HAP-1 (cell line): ENCODE measurements at regions not wholly inside any gene's neighbourhood (a gene's known extent, or its start where the extent isn't known, plus 50 kb on each side); places are given as distances from the start of the nearest gene placed in this dataset.

ENCODE experiments used
- DNase-seq, 2 experiments: peaks; one replicate each; pipeline ENCODE4 v3.0.0-alpha.2; 2016 to 2020; ENCODE audit warnings: low spot score in 2 of 2
- H3K27me3 ChIP-seq: fragments of 250-450 bp; sonication (Bioruptor Pico); 2 replicates; pipeline ENCODE4 v1.5.1; 2020; ENCODE audit warnings: low read depth, mild to moderate bottlenecking, moderate library complexity
- H3K36me3 ChIP-seq: fragments of 250-450 bp; sonication (Bioruptor Pico); replicated peaks from 2 replicates; pipeline ENCODE4 v1.5.1; 2020; ENCODE audit warnings: mild to moderate bottlenecking
- H3K4me1 ChIP-seq: fragments of 250-450 bp; sonication (Bioruptor Pico); 2 replicates; pipeline ENCODE4 v1.5.1; 2020; ENCODE audit warnings: mild to moderate bottlenecking
- H3K4me3 ChIP-seq: fragments of 250-450 bp; sonication (Bioruptor Pico); 2 replicates; pipeline ENCODE4 v1.5.1; 2020; ENCODE audit warnings: mild to moderate bottlenecking, moderate library complexity
- H3K9me3 ChIP-seq: fragments of 250-450 bp; sonication (Bioruptor Pico); 2 replicates; pipeline ENCODE4 v1.5.1; 2020; ENCODE audit warnings: mild to moderate bottlenecking, moderate library complexity
- in situ Hi-C: fragments of 300-500 bp; cut with MboI; formaldehyde crosslinking; loops from 3 replicates; pipeline ENCODE4 v1.14.3; 2020; ENCODE audit warnings: low sequenced_read_pairs, inconsistent platforms, mixed read lengths

DNA sequence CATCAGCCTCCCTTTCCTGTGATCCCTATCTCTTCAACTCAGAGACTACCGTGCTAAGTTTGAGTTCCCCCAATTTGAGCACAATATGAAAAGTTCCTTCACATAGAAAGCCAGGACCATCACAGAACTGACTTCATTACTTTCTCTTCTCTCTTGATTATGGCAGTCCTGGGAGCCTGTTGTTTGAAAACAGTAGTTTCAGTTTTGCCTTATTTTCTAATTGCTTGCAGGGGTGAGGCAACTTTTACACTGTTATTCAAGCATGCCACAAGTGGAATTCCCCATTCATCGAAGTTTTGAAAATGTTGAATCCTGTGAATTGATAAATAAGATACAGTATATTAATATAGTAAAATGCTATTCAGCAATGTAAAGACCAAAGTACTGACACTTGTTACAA is 569.7 kb upstream of the MARCKS start:
- in situ Hi-C loops: no loop called here
- Histone ChIP-seq H3K27me3 (no peaks in the 10 kb centered on the region; the same call in 1 of the 2 replicates), H3K36me3 (no peaks in the 10 kb centered on the region), H3K4me1 (no peaks in the 10 kb centered on the region), H3K4me3 (no peak overlapping the region), H3K9me3 (no peaks in the 10 kb centered on the region)
- no peak for DNase-seq

GRCh38 chr6:113288409-113288808 is 568.7 kb upstream of the MARCKS start:
- H3K27me3 ChIP-seq: no peaks in the 10 kb centered on the region
- no peaks in the 10 kb centered on the region for H3K9me3 ChIP-seq
- no peaks in the 10 kb centered on the region for H3K36me3 ChIP-seq
- DNase-seq: no peak
- in situ Hi-C loops: no loop called here
- no peaks in the 10 kb centered on the region for H3K4me1 ChIP-seq
- no peak overlapping the region for H3K4me3 ChIP-seq

DNA sequence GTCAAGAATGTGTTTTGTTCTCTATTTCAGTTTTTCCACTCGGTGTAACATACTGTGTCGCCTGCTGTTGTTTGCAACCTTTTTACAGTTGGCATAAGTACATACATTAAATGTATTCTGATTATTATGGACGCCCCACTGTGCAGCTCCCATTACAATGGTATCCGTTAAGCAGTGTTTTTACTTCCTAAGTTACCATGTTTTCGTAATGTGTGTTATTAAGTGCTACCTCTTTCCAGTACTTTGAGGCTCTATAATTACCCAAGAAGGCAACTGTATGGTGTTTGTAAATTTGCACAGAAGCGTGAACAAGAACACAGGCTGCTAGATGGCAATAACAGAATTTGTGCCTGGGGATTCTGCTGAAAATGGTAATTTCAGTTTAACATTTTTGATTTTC is 568.0 kb upstream of the MARCKS start:
- no peaks in the 10 kb centered on the region for H3K4me1 ChIP-seq

GRCh38 chr6:113290684-113291083 is 566.5 kb upstream of the MARCKS start:
- H3K27me3 ChIP-seq: no peaks in the 10 kb centered on the region
- no peaks in the 10 kb centered on the region for H3K36me3 ChIP-seq
- H3K4me3 ChIP-seq: no peak overlapping the region
- in situ Hi-C loops: no loop called here
- no peaks in the 10 kb centered on the region for H3K4me1 ChIP-seq
- H3K9me3 ChIP-seq: no peaks in the 10 kb centered on the region
- no peak for DNase-seq

More for the DNA sequence above, 568.0 kb upstream of the MARCKS start:
- H3K36me3 ChIP-seq: no peaks in the 10 kb centered on the region
- H3K4me3 ChIP-seq: no peak overlapping the region
- no peaks in the 10 kb centered on the region for H3K9me3 ChIP-seq
- DNase-seq: no peak
- in situ Hi-C loops: no loop called here
- no peaks in the 10 kb centered on the region for H3K27me3 ChIP-seq

DNA sequence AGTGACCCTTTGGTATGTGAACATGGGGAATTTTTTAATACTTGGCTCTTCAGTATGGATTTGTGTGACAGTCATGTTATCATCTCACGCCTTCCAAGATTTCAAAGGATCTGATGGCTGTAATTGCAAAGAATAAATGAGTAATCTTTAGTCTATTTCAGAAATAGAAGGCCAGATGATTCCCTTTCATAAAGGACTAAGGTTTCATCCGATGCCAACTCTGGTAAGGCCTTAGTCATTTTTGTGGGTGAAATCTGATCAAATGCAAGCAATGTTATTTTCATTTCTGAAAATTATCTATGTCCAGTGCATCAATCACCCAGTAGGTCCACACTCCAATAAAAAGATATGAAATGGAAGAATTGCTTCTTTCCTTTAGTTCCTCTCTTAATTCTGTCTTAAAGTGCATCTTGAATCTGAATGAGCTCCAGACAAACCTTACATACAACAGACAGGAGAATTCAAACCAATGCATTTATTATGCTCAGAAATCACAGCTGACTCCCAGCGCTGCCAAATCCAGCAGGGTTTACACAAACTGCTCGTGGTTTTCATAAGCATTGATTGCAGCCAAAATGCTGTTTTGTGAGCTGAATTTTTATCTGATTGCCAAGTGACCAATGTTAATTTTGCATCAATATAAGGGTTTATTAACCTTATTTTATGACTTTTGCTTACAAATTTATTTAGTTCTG is 565.2 kb upstream of the MARCKS start:
- DNase-seq: no peak
- Histone ChIP-seq H3K27me3 (no peaks in the 10 kb centered on the region), H3K4me3 (no peak overlapping the region), H3K36me3 (no peaks in the 10 kb centered on the region), H3K4me1 (no peaks in the 10 kb centered on the region), H3K9me3 (no peaks in the 10 kb centered on the region)
- in situ Hi-C loops: no loop called here

DNA sequence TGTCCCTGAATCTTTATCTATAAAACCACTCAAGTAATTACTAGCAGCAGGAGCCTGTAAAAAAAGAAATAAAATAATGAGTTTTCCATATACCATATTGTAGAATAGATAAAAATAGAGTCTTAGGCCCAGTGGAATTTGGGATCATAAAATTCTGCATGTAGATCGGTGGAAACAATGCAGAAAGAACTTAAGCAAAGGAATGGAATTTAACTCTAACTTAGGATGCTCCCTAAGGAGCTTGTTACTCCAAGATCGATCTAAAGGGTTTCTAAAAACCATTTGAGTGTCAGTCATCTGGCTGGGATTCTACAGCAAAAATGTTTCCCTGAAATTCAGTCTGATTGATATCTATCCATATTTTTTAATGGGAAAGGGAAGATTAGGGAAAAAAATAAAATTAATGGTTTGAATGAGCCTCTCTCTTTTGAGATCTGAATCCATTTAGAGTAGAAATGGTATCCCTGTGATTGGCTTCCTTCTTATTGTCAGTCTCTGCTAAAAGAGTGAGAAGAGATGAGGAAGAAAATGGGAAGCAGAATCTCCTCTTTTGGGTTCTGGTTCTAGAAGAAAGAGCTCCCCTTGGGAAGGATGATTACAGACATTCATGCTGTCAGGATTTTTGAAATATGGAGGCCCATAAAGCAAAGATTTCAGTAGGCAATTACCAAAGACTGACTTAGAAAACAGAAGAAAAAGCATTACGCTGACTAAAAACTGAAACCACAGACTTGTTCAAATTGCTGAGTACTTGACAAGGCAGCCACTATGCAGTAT is 564.3 kb upstream of the MARCKS start:
- H3K9me3 ChIP-seq: no peaks in the 10 kb centered on the region
- in situ Hi-C loops: no loop called here
- H3K4me1 ChIP-seq: no peaks in the 10 kb centered on the region
- DNase-seq: no peak
- H3K36me3 ChIP-seq: no peaks in the 10 kb centered on the region
- no peak overlapping the region for H3K4me3 ChIP-seq
- no peaks in the 10 kb centered on the region for H3K27me3 ChIP-seq

DNA sequence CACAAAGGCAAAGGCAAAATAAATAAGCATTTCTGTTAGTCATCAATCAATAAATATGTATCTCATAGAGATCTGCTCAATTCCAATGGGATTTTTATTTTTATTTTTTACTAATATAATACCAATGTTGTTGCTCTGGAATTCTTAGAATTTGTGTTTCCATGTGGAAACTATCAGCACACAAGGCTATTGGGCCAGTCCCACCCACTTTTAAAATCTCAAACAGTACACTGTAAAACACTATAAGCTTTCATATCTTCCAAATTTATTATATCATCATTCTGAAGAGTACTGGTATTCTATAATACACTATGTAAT is 563.8 kb upstream of the MARCKS start:
- H3K4me3 ChIP-seq: no peak overlapping the region
- H3K36me3 ChIP-seq: no peaks in the 10 kb centered on the region
- no peaks in the 10 kb centered on the region for H3K27me3 ChIP-seq
- in situ Hi-C loops: no loop called here
- no peaks in the 10 kb centered on the region for H3K9me3 ChIP-seq
- H3K4me1 ChIP-seq: no peaks in the 10 kb centered on the region
- no peak for DNase-seq

- no peaks in the 10 kb centered on the region for H3K9me3 ChIP-seq
- H3K4me3 ChIP-seq: no peak overlapping the region
- no peaks in the 10 kb centered on the region for H3K4me1 ChIP-seq
- in situ Hi-C loops: no loop called here
- H3K27me3 ChIP-seq: no peaks in the 10 kb centered on the region
- H3K36me3 ChIP-seq: no peaks in the 10 kb centered on the region
- DNase-seq: no peak
Measured at GRCh38 chr6:113299531-113299930, 557.6 kb upstream of the MARCKS start.

DNA sequence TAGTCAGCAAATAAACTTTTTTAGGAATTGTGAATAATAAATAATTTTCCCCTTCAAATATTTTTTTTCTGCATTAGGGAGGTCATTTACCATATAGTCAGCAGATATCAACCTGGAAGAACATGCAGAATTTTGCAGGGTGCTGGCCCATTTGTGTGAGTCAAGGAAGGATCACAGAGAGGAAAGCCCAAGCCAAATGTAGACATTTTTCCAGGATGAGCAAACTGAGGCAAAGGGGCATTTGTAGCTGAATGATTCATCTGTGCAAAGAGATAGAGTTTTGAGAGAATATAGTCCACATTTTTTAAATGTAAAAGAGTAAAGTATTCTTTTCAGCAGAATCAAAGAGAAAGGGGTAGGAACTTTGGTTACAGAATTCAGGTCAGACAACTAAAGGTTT is 555.5 kb upstream of the MARCKS start:
- no peak for DNase-seq
- no peaks in the 10 kb centered on the region for H3K9me3 ChIP-seq
- no peaks in the 10 kb centered on the region for H3K27me3 ChIP-seq
- no peaks in the 10 kb centered on the region for H3K36me3 ChIP-seq
- H3K4me1 ChIP-seq: no peaks in the 10 kb centered on the region
- H3K4me3 ChIP-seq: no peak overlapping the region
- in situ Hi-C loops: no loop called here

DNA sequence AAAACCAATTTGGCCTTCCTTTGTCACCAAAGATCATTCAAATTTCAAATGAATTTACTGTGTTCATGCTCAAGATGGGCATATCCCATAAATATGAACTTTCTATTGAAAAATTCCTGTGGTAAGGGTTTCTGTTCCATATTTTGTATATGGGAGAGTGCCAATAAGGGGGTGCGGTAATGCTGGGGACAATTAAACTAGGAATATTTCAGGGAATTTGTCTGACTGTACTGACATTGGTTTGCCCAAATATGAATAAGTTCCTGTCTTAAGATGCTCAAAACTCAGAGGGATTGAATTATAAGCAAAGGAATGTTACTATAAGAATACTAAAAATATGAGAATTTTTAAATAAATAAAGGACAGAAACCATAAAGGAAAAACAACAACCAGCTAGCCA is 553.0 kb upstream of the MARCKS start:
- Histone ChIP-seq H3K4me1 (no peaks in the 10 kb centered on the region), H3K9me3 (no peaks in the 10 kb centered on the region), H3K27me3 (no peaks in the 10 kb centered on the region), H3K4me3 (no peak overlapping the region), H3K36me3 (no peaks in the 10 kb centered on the region)
- no peak for DNase-seq
- in situ Hi-C loops: no loop called here

GRCh38 chr6:113306552-113307145 is 550.5 kb upstream of the MARCKS start:
- DNase-seq: no peak
- Histone ChIP-seq H3K4me1 (no peaks in the 10 kb centered on the region; the same call in 1 of the 2 replicates), H3K4me3 (no peak overlapping the region), H3K36me3 (no peaks in the 10 kb centered on the region), H3K27me3 (no peaks in the 10 kb centered on the region), H3K9me3 (no peaks in the 10 kb centered on the region)
- in situ Hi-C loops: no loop called here

DNA sequence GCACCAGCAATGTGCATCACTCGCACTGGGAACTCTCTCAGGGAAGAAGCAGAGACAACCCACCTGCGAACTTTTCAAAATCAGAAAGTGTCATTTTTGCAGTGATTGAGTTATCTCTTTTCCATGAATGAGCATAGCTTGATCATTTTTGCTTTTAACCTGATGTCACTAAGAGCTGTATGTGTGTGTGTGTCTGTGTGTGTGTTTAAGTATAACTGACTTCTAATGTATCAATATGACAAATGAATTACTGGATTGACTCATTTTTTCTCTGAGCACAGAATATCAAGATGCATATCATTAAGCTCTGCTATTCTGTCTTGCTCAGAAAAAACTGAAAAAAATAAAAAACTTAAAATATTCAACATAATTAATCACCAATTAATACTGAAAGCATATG is 548.9 kb upstream of the MARCKS start:
- no peaks in the 10 kb centered on the region; the same call in 1 of the 2 replicates for H3K4me1 ChIP-seq
- in situ Hi-C loops: no loop called here
- DNase-seq: no peak
- no peaks in the 10 kb centered on the region for H3K9me3 ChIP-seq
- H3K36me3 ChIP-seq: no peaks in the 10 kb centered on the region
- H3K4me3 ChIP-seq: no peak overlapping the region
- H3K27me3 ChIP-seq: no peaks in the 10 kb centered on the region

DNA sequence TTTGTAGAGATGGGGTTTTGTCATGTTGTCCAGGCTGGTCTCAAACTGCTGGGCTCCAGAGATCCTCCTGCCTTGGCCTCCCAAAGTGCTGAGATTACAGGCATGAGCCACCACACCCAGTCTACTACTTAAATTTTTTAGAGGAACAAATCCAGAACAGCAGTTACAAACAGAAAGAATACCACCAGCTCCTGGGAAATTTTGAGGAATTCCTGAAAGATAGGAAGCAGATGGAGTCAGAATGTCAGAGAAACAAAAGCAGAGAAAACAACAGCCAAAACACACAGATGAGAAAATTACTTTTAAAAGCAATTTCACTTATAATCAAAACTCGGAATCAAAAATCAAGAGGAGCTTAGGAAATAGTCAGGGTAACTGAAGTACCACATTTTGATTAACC is 543.3 kb upstream of the MARCKS start:
- DNase-seq: no peak
- Histone ChIP-seq H3K9me3 (no peaks in the 10 kb centered on the region), H3K4me3 (no peak overlapping the region), H3K4me1 (no peaks in the 10 kb centered on the region; the same call in 1 of the 2 replicates), H3K36me3 (no peaks in the 10 kb centered on the region), H3K27me3 (no peaks in the 10 kb centered on the region)
- in situ Hi-C loops: no loop called here

DNA sequence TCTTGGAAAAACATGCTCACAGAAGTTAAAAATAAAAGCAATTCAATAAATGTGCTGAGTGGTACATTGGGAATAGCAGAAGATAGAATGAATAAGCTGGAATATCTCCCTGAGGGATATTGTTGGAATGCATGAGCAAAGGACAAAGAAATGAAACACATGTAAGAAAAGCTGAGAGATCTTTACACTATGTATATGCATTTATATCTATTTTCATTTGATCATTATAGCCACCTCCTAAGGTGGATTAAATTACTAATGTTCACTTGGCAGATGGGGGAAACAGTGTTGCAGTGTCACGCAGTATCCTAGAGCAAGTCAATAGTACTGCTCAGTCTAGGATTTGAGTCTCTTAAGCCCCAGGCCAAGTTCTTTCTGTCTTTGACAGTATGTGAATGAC is 542.0 kb upstream of the MARCKS start:
- Histone ChIP-seq H3K4me1 (no peaks in the 10 kb centered on the region; the same call in 1 of the 2 replicates), H3K27me3 (no peaks in the 10 kb centered on the region), H3K36me3 (no peaks in the 10 kb centered on the region), H3K4me3 (no peak overlapping the region), H3K9me3 (no peaks in the 10 kb centered on the region)
- in situ Hi-C loops: no loop called here
- no peak for DNase-seq
